NB4 (cell line): ENCODE measurements at regions not wholly inside any gene's neighbourhood (a gene's known extent, or its start where the extent isn't known, plus 50 kb on each side); places are given as distances from the start of the nearest gene placed in this dataset.
"Not testable (repeated sequence)": the region's sequence is repeated elsewhere in the genome, so short reads cannot be mapped to it uniquely, and the experiment has no call there.

Experiments used
- MYC ChIP-seq: IDR thresholded peaks from 2 replicates; pipeline ENCODE4 v1.6.1; 2011; ENCODE audit warnings: low read depth, low read length
- POLR2A ChIP-seq: IDR thresholded peaks from 2 replicates; pipeline ENCODE4 v1.6.1; 2011; ENCODE audit warnings: mild to moderate bottlenecking; ENCODE audit not compliant: insufficient read length; ENCODE audit errors: extremely low read depth
- TF ChIP-seq, protein P1 (sequence below): IDR thresholded peaks from one replicate; pipeline ENCODE4 v1.5.1; 2012; ENCODE audit warnings: low read depth, low read length
- TF ChIP-seq, protein P2 (sequence below): IDR thresholded peaks from 2 replicates; pipeline ENCODE4 v1.6.1; 2011; ENCODE audit warnings: low read depth, low read length

DNA sequence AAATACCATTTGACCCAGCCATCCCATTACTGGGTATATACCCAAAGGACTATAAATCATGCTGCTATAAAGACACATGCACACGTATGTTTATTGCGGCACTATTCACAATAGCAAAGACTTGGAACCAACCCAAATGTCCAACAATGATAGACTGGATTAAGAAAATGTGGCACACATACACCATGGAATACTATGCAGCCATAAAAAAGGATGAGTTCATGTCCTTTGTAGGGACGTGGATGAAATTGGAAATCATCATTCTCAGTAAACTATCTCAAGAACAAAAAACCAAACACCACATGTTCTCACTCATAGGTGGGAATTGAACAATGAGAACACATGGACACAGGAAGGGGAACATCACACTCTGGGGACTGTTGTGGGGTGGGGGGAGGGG, 142.1 kb upstream of the BEND6 start:
- TF ChIP-seq, protein P1, sequence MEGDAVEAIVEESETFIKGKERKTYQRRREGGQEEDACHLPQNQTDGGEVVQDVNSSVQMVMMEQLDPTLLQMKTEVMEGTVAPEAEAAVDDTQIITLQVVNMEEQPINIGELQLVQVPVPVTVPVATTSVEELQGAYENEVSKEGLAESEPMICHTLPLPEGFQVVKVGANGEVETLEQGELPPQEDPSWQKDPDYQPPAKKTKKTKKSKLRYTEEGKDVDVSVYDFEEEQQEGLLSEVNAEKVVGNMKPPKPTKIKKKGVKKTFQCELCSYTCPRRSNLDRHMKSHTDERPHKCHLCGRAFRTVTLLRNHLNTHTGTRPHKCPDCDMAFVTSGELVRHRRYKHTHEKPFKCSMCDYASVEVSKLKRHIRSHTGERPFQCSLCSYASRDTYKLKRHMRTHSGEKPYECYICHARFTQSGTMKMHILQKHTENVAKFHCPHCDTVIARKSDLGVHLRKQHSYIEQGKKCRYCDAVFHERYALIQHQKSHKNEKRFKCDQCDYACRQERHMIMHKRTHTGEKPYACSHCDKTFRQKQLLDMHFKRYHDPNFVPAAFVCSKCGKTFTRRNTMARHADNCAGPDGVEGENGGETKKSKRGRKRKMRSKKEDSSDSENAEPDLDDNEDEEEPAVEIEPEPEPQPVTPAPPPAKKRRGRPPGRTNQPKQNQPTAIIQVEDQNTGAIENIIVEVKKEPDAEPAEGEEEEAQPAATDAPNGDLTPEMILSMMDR = not testable (repeated sequence)
- not testable (repeated sequence) for TF ChIP-seq POLR2A, MYC
- TF ChIP-seq, protein P2, sequence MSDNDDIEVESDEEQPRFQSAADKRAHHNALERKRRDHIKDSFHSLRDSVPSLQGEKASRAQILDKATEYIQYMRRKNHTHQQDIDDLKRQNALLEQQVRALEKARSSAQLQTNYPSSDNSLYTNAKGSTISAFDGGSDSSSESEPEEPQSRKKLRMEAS = not testable (repeated sequence)
